ENCODE measurements at regions not wholly inside any gene's neighbourhood (a gene's known extent, or its start where the extent isn't known, plus 50 kb on each side); places are given as distances from the start of the nearest gene placed in this dataset.

- DNase-seq (ENCODE audit: missing footprints) (no peak), ATAC-seq (no peak)
- intact Hi-C loops (cut with DNase I), result no loop called here
These were observed 59.1 kb upstream of the NAP1L1 start for GRCh38 chr12:76143343-76144244.

DNA sequence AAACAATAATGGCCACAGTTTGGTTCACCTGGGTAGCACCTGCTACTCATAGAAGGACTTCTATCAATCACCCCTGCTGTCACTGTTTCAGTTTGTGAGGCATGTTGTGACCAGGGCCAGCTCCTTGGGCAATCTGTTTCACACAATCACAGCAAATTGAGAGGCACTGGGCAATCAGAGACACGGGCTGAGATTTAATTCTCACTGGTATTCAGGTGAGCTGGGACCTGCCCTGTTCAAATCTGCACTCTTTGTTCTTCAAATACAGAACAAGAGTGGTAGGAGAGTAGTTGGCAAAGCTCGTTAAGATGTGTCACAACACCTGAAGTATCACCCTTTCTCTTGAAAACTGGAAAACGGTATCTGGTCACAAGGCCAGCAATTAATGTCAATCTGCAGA is 57.8 kb upstream of the NAP1L1 start:
- intact Hi-C loops (cut with DNase I), result no loop called here
- ATAC-seq (no peak), DNase-seq (ENCODE audit: missing footprints) (no peak)

DNA sequence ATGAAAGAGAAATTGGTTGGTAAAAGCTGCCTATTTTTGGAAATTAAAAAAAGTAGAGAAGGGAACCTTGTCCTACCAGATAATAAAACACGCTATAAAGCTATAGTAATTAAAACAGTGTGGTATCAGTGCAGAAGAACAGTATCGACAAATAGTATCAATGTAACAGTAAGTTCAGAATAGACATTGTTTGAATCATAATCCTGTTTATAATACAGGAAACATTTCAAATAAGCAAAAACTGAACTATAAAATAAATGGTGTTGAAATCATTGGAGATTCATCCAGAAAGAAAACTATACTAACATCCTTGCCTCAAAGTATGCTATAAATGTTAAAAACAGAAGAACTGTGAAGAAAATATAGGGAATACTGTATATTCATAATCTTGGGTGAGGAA is 54.2 kb upstream of the NAP1L1 start:
- intact Hi-C loops (cut with DNase I), result no loop called here
- no peak for DNase-seq (ENCODE audit: missing footprints)
- ATAC-seq, result no peak

DNA sequence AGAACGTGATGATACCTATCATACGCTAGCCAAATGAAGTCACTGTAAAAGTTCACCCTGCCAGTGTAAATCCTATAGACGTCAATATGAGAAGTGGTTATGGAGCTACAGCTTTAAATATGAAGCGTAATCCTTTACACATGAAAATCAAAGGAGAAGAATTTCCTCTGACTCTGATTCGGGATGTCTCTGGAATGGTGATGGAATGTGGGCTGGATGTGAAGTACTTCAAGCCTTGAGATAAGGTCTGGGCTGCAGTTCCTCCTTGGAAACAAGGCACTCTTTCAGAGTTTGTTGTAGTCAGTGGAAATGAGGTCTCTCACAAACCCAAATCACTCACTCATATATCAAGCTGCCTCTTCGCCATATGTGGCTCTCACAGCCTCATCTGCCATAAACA is 53.1 kb upstream of the NAP1L1 start:
- ATAC-seq, result no peak
- intact Hi-C loops (cut with DNase I), result no loop called here

GRCh38 chr12:76135456-76135855 is 51.0 kb upstream of the NAP1L1 start:
- intact Hi-C loops (cut with DNase I), result no loop called here
- ATAC-seq (no peak), DNase-seq (ENCODE audit: missing footprints) (no peak)

More for the DNA sequence above, 53.1 kb upstream of the NAP1L1 start:
- no peak for DNase-seq (ENCODE audit: missing footprints)
